A673 (cell line): ENCODE measurements at regions not wholly inside any gene's neighbourhood (a gene's known extent, or its start where the extent isn't known, plus 50 kb on each side); places are given as distances from the start of the nearest gene placed in this dataset.

Source experiments
- BruUV-seq: library from RNA; stranded (reverse); fragments of 400-500 nt; replicated peaks from 2 replicates; lab custom pipeline; 2021; lab: Mats Ljungman, UMichigan
- CTCF ChIA-PET: fragments of 300-600 bp; sonication (Branson Sonifier 250); formaldehyde crosslinking; loops from one replicate; lab custom pipeline; 2022; ENCODE audit warnings: antibody characterized with exemption; lab: Charles Lee
- POLR2A ChIA-PET: fragments of 300-600 bp; sonication (Branson Sonifier 250); formaldehyde crosslinking; loops from one replicate; lab custom pipeline; 2022; ENCODE audit warnings: antibody characterized with exemption; ENCODE audit not compliant: low non-redundant PET; lab: Charles Lee
- DNase-seq: peaks from one replicate; pipeline ENCODE4 v3.0.0-alpha.2; 2015; ENCODE audit warnings: low spot score
- H3K27ac ChIP-seq: fragments of 200-600 bp; sonication (generic); 2 replicates; pipeline ENCODE4 v1.5.1; 2016; ENCODE audit warnings: mixed run types, low read depth, mild to moderate bottlenecking, mixed read lengths, antibody characterized with exemption, low read length; ENCODE audit not compliant: poor library complexity, severe bottlenecking
- H3K27me3 ChIP-seq: fragments of 200-600 bp; sonication (generic); replicated peaks from 2 replicates; pipeline ENCODE4 v1.6.1; 2017; ENCODE audit warnings: mixed run types, low read depth, mild to moderate bottlenecking, mixed read lengths, antibody characterized with exemption, low read length; ENCODE audit not compliant: insufficient read depth, poor library complexity
- H3K36me3 ChIP-seq: fragments of 200-600 bp; sonication (generic); 2 replicates; pipeline ENCODE4 v1.6.1; 2016; ENCODE audit warnings: mixed run types, mild to moderate bottlenecking, mixed read lengths, antibody characterized with exemption, low read length; ENCODE audit not compliant: insufficient read depth, poor library complexity, severe bottlenecking
- H3K4me1 ChIP-seq: fragments of 200-600 bp; sonication (generic); 2 replicates; pipeline ENCODE4 v1.6.1; 2017; ENCODE audit warnings: mixed run types, mild to moderate bottlenecking, mixed read lengths, antibody characterized with exemption, low read length; ENCODE audit not compliant: insufficient read depth, poor library complexity, severe bottlenecking
- H3K4me3 ChIP-seq: fragments of 200-600 bp; sonication (generic); 2 replicates; pipeline ENCODE4 v1.5.1; 2016; ENCODE audit warnings: low read depth, mixed run types, mild to moderate bottlenecking, mixed read lengths, low read length; ENCODE audit not compliant: poor library complexity, severe bottlenecking
- H3K9me3 ChIP-seq: fragments of 200-600 bp; sonication (generic); 2 replicates; pipeline ENCODE4 v1.6.1; 2016; ENCODE audit warnings: mixed run types, low read depth, mild to moderate bottlenecking, mixed read lengths, antibody characterized with exemption, low read length; ENCODE audit not compliant: poor library complexity, severe bottlenecking
- CTCF ChIP-seq: fragments of 300-800, 200-600 bp; sonication (generic); conservative IDR thresholded peaks from 2 replicates; pipeline ENCODE4 v1.5.1; 2017; ENCODE audit warnings: low read depth, mild to moderate bottlenecking, antibody characterized with exemption, low read length, moderate library complexity, mixed read lengths
- EZH2 ChIP-seq: fragments of 200-600 bp; sonication (generic); IDR thresholded peaks from 2 replicates; pipeline ENCODE4 v1.6.1; 2017; ENCODE audit warnings: borderline replicate concordance, low read depth, mild to moderate bottlenecking, mixed read lengths, antibody characterized with exemption, low read length; ENCODE audit not compliant: poor library complexity, severe bottlenecking
- intact Hi-C: fragments of 100-400 bp; cut with micrococcal nuclease; formaldehyde crosslinking; loops from one replicate; pipeline ENCODE4 v1.10.0; 2022; ENCODE audit not compliant: unreplicated experiment

DNA sequence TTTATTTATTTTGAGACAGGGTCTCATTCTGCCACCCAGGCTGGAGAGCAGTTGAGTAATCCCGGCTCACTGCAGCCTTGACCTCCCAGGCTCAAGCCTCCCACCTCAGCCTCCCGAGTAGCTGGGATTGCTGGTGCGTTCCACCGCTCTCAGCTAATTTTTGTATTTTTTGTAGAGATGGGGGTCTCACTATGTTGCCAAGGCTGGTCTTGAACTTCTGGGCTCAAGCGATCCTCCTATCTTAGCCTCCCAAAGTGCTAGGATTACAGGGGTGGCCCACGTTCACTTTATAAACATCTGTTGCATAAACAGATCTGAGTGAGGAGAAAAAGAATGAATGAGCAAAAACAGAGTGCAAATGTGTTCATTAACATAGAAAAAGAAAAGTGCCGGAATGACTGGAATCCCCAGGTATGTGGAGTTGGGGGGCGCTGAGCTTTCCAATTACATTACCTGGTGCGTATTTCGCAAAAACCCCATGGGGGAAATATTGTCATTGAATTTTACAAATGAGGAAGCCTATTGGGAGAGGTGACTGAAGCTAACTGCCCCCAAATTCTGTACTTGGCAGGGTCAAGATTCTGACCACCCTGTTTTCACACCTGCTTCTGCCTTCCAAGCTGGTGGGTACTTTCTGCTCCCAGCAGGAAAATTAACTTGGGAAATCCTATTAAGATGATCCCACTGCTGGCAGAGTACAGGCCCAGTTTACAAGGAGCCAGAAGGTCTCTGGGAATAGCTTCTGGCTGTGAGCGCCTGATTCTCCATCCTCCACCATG is 207.7 kb upstream of the JARID2 start:
- intact Hi-C loops, result no loop called here
- DNase-seq, result no peak
- H3K4me3 ChIP-seq, result no peak overlapping the region
- TF ChIP-seq EZH2, result no peak
- TF ChIP-seq CTCF, result no peak
- no peaks in the 10 kb centered on the region for H3K36me3 ChIP-seq
- no TSS peak for BruUV-seq
- H3K27me3 ChIP-seq, result no peaks in the 10 kb centered on the region
- H3K27ac ChIP-seq, result no peak overlapping the region
- POLR2A ChIA-PET, result no interaction called here
- H3K4me1 ChIP-seq, result peaks cover 6% of the 10 kb centered on the region
- H3K9me3 ChIP-seq, result no peaks in the 10 kb centered on the region
- CTCF ChIA-PET, result no interaction called here

DNA sequence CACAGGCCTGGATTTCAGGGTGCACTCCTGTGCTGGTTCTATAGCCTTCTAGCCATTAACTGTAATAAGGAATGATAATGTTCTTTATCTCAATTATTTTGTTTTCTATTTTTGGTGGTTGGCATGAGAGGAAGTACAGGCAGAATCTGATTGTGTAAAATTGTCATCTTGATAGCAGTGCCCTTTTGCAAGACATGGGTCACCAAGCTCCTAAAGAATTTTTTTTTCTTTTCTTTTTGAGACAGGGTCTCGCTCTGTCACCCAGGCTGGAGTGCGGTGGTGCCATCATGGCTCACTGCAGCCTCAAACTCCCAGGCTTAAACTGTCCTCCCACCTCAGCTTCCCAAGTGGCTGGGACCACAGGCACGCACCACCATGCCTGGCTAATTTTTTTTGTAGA is 206.7 kb upstream of the JARID2 start:
- intact Hi-C loops, result no loop called here
- CTCF ChIA-PET, result no interaction called here
- Histone ChIP-seq H3K27me3 (no peaks in the 10 kb centered on the region), H3K4me1 (peaks cover 6% of the 10 kb centered on the region), H3K4me3 (no peak overlapping the region), H3K9me3 (no peaks in the 10 kb centered on the region), H3K27ac (no peak overlapping the region), H3K36me3 (no peaks in the 10 kb centered on the region)
- POLR2A ChIA-PET, result no interaction called here
- TF ChIP-seq CTCF (no peak), EZH2 (no peak)
- no TSS peak for BruUV-seq
- DNase-seq, result no peak

- H3K9me3 ChIP-seq, result no peaks in the 10 kb centered on the region
- H3K27me3 ChIP-seq, result no peaks in the 10 kb centered on the region
- H3K4me3 ChIP-seq, result no peak overlapping the region
- no peak for DNase-seq
- TF ChIP-seq CTCF, result no peak
- no peak for TF ChIP-seq EZH2
- H3K27ac ChIP-seq, result no peak overlapping the region
- no peaks in the 10 kb centered on the region for H3K4me1 ChIP-seq
- CTCF ChIA-PET, result no interaction called here
- H3K36me3 ChIP-seq, result no peaks in the 10 kb centered on the region
- no TSS peak for BruUV-seq
- intact Hi-C loops, result no loop called here
- POLR2A ChIA-PET, result no interaction called here
Measured at GRCh38 chr6:15042938-15043337, 202.9 kb upstream of the JARID2 start.
